ENCODE measurements at regions not wholly inside any gene's neighbourhood (a gene's known extent, or its start where the extent isn't known, plus 50 kb on each side); places are given as distances from the start of the nearest gene placed in this dataset.

- ATAC-seq (ENCODE audit: poor library complexity): no peak
- no peaks in the 10 kb centered on the region for H3K4me1 ChIP-seq (ENCODE audit: insufficient read depth, low read length)
- no peaks in the 10 kb centered on the region for H3K4me1 Mint-ChIP-seq (ENCODE audit: low read depth)
Measured at GRCh38 chr7:4399596-4399995, 282.5 kb upstream of the FOXK1 start.

GRCh38 chr7:4406288-4407058 is 275.6 kb upstream of the FOXK1 start:
- Mint-ChIP-seq H3K4me1 (ENCODE audit: low read depth) (no peaks in the 10 kb centered on the region), H3K36me3 (ENCODE audit: low read depth) (no peaks in the 10 kb centered on the region), H3K27ac (no peak overlapping the region), H3K4me3 (no peak overlapping the region), H3K27me3 (peaks cover 16% of the 10 kb centered on the region), H3K9me3 (peaks cover 3% of the 10 kb centered on the region)
- no peaks in the 10 kb centered on the region for H3K36me3 ChIP-seq (ENCODE audit: insufficient read depth, low read length)
- no peak for ATAC-seq (ENCODE audit: poor library complexity)
- peaks cover 0 to 11% of the 10 kb centered on the region in 2 experiments for H3K9me3 ChIP-seq (ENCODE audit: control insufficient read depth in 1 of 2, insufficient read depth in 1 of 2, low read length in 2 of 2)
- H3K4me1 ChIP-seq (ENCODE audit: insufficient read depth, low read length): no peaks in the 10 kb centered on the region
- no peak overlapping the region for H3K4me3 ChIP-seq (ENCODE audit: low read length)
- no peak overlapping the region for H3K27ac ChIP-seq (ENCODE audit: low read depth in 1 of 2, low read length in 2 of 2)
- CTCF ChIA-PET: no interaction called here
- no peak for DNase-seq
- POLR2A ChIA-PET: no interaction called here
- intact Hi-C loops (cut with DNase I, micrococcal nuclease): no loop called here
- TF ChIP-seq CTCF (IDR thresholded peaks at IDR 0.05): no peak
- H3K27me3 ChIP-seq (ENCODE audit: control insufficient read depth in 1 of 2, insufficient read depth in 2 of 2, low read length in 2 of 2): peaks cover 0 to 2% of the 10 kb centered on the region in 2 experiments

More at GRCh38 chr7:4399596-4399995, 282.5 kb upstream of the FOXK1 start:
- H3K36me3 ChIP-seq (ENCODE audit: insufficient read depth, low read length): no peaks in the 10 kb centered on the region
- intact Hi-C loops (cut with DNase I, micrococcal nuclease): no loop called here
- H3K27ac Mint-ChIP-seq: no peak overlapping the region
- no peak for TF ChIP-seq CTCF (IDR thresholded peaks at IDR 0.05)
- no peaks in the 10 kb centered on the region for H3K27me3 ChIP-seq (ENCODE audit: control insufficient read depth in 1 of 2, insufficient read depth in 2 of 2, low read length in 2 of 2)
- H3K27me3 Mint-ChIP-seq: peaks cover 24% of the 10 kb centered on the region
- ChIA-PET CTCF (no interaction called here), POLR2A (no interaction called here)
- H3K9me3 Mint-ChIP-seq: peaks cover 8% of the 10 kb centered on the region
- H3K9me3 ChIP-seq (ENCODE audit: control insufficient read depth in 1 of 2, insufficient read depth in 1 of 2, low read length in 2 of 2): no peaks in the 10 kb centered on the region
- no peak for DNase-seq
- H3K36me3 Mint-ChIP-seq (ENCODE audit: low read depth): no peaks in the 10 kb centered on the region
- no peak overlapping the region for H3K27ac ChIP-seq (ENCODE audit: low read depth in 1 of 2, low read length in 2 of 2)
- H3K4me3 Mint-ChIP-seq: no peak overlapping the region
- no peak overlapping the region for H3K4me3 ChIP-seq (ENCODE audit: low read length)

- no peak for ATAC-seq (ENCODE audit: poor library complexity)
- H3K4me3 ChIP-seq (ENCODE audit: low read length): no peak overlapping the region
- no peak overlapping the region for H3K27ac ChIP-seq (ENCODE audit: low read depth in 1 of 2, low read length in 2 of 2)
- POLR2A ChIA-PET: no interaction called here
- H3K9me3 ChIP-seq (ENCODE audit: control insufficient read depth in 1 of 2, insufficient read depth in 1 of 2, low read length in 2 of 2): peaks cover 0 to 30% of the 10 kb centered on the region in 2 experiments
- no peaks in the 10 kb centered on the region for H3K4me1 ChIP-seq (ENCODE audit: insufficient read depth, low read length)
- no peak overlapping the region for H3K4me3 Mint-ChIP-seq
- H3K4me1 Mint-ChIP-seq (ENCODE audit: low read depth): no peaks in the 10 kb centered on the region
- H3K36me3 Mint-ChIP-seq (ENCODE audit: low read depth): no peaks in the 10 kb centered on the region
- TF ChIP-seq CTCF (IDR thresholded peaks at IDR 0.05): no peak
- intact Hi-C loops (cut with DNase I, micrococcal nuclease): no loop called here
- H3K9me3 Mint-ChIP-seq: peaks cover 7% of the 10 kb centered on the region
- H3K27me3 Mint-ChIP-seq: peaks cover 5% of the 10 kb centered on the region
- DNase-seq: no peak
- no peaks in the 10 kb centered on the region for H3K36me3 ChIP-seq (ENCODE audit: insufficient read depth, low read length)
- no peak overlapping the region for H3K27ac Mint-ChIP-seq
- CTCF ChIA-PET: no interaction called here
- peaks cover 0 to 2% of the 10 kb centered on the region in 2 experiments for H3K27me3 ChIP-seq (ENCODE audit: control insufficient read depth in 1 of 2, insufficient read depth in 2 of 2, low read length in 2 of 2)
Measured at GRCh38 chr7:4409946-4410345, 272.1 kb upstream of the FOXK1 start.

Data from CD4-positive, alpha-beta T cell (primary cell).